GM12878 (cell line): ENCODE measurements at regions not wholly inside any gene's neighbourhood (a gene's known extent, or its start where the extent isn't known, plus 50 kb on each side); places are given as distances from the start of the nearest gene placed in this dataset.

Experiments
- ATAC-seq: fragments of 200-7000 bp; cut with Tn5 transposase; 3 replicates; pipeline ENCODE4 v1.9.1; 2020; ENCODE audit warnings: mild to moderate bottlenecking, moderate library complexity
- BruUV-seq: library from RNA; stranded (reverse); fragments of 400-500 nt; replicated peaks from 2 replicates; lab custom pipeline; 2021; lab: Mats Ljungman, UMichigan
- CTCF ChIA-PET: fragments of 300-600 bp; sonication (Branson Sonifier 250); formaldehyde crosslinking; extraction: SDS; loops from one replicate; lab custom pipeline; 2021; ENCODE audit warnings: inconsistent platforms; lab: Yijun Ruan, JAX
- POLR2A ChIA-PET: fragments of 350-600 bp; formaldehyde crosslinking; extraction: SDS; loops from one replicate; lab custom pipeline; 2021; ENCODE audit warnings: inconsistent platforms; lab: Charles Lee
- RAD21 ChIA-PET: fragments of 300-600 bp; sonication (Branson Sonifier 250); formaldehyde crosslinking; loops from one replicate; lab custom pipeline; 2023; ENCODE audit warnings: antibody characterized with exemption; ENCODE audit not compliant: unreplicated experiment; lab: Charles Lee
- SMC1A ChIA-PET: fragments of 300-600 bp; sonication (Branson Sonifier 250); formaldehyde crosslinking; loops from one replicate; lab custom pipeline; 2023; ENCODE audit not compliant: unreplicated experiment, uncharacterized antibody; lab: Charles Lee
- DNase-seq: peaks from one replicate; pipeline ENCODE4 v3.0.0-alpha.2; 2011; ENCODE audit warnings: low read depth, low spot score
- FAIRE-seq: peaks from 3 replicates; lab custom pipeline; 2011; peaks lifted over from hg19 to GRCh38; lab: Jason Lieb, UNC
- H2AFZ ChIP-seq: 2 replicates; pipeline ENCODE4 v1.6.0; 2011; ENCODE audit warnings: low read depth, low read length, control low read depth; ENCODE audit not compliant: control insufficient read depth
- H3K27ac ChIP-seq: 2 replicates; pipeline ENCODE4 v1.5.1; 2011; ENCODE audit warnings: control low read depth; ENCODE audit not compliant: control insufficient read depth, insufficient read depth
- H3K27me3 ChIP-seq, 2 experiments: replicated peaks in 1 of 2; 2 replicates each; pipeline versions ENCODE4 v1.6.0 to v1.6.1; 2011; ENCODE audit warnings: low read length in 1 of 2; ENCODE audit not compliant: control insufficient read depth in 2 of 2, insufficient read depth in 2 of 2
- H3K36me3 ChIP-seq, 2 experiments: 2 replicates each; pipeline ENCODE4 v1.5.1; 2011; ENCODE audit warnings: low read length in 1 of 2; ENCODE audit not compliant: control insufficient read depth in 2 of 2, insufficient read depth in 2 of 2
- H3K4me1 ChIP-seq: 2 replicates; pipeline ENCODE4 v1.6.1; 2011; ENCODE audit warnings: mild to moderate bottlenecking, low read length, moderate library complexity, mixed read lengths; ENCODE audit not compliant: control insufficient read depth, insufficient read depth
- H3K4me2 ChIP-seq: 2 replicates; pipeline ENCODE4 v1.6.0; 2011; ENCODE audit warnings: control low read depth; ENCODE audit not compliant: control insufficient read depth, insufficient read depth
- H3K4me3 ChIP-seq: fragments of 200-600 bp; sonication (generic); 2 replicates; pipeline ENCODE4 v1.5.1; 2016
- H3K79me2 ChIP-seq: 2 replicates; pipeline ENCODE4 v1.6.0; 2011; ENCODE audit warnings: low read length; ENCODE audit not compliant: control insufficient read depth, insufficient read depth
- H3K9ac ChIP-seq: 2 replicates; pipeline ENCODE4 v1.8.0; 2011; ENCODE audit warnings: low read length, control low read depth, mixed read lengths; ENCODE audit not compliant: control insufficient read depth, insufficient read depth
- H3K9me3 ChIP-seq: replicated peaks from 3 replicates; pipeline ENCODE4 v1.5.1; 2011; ENCODE audit warnings: mild to moderate bottlenecking, low read length; ENCODE audit not compliant: control insufficient read depth, insufficient read depth
- H4K20me1 ChIP-seq: 2 replicates; pipeline ENCODE4 v1.6.0; 2011; ENCODE audit not compliant: control insufficient read depth, insufficient read depth
- CREB1 ChIP-seq: IDR thresholded peaks from 2 replicates; pipeline ENCODE4 v1.6.1; 2012; ENCODE audit warnings: low read depth, mild to moderate bottlenecking, inconsistent platforms
- EGR1 ChIP-seq, 2 experiments: IDR thresholded peaks; 1 replicate in 1 of 2; 2 replicates in 1 of 2; pipeline ENCODE4 v1.6.1; 2011 to 2012; ENCODE audit warnings: low read depth in 2 of 2, low read length in 2 of 2, borderline replicate concordance in 1 of 2, mild to moderate bottlenecking in 1 of 2, moderate library complexity in 1 of 2
- IRF5 ChIP-seq: fragments of 450-650 bp; IDR thresholded peaks from 2 replicates; pipeline ENCODE4 v1.6.1; 2017; ENCODE audit warnings: borderline replicate concordance
- KLF5 ChIP-seq: fragments of 450-650 bp; IDR thresholded peaks from 2 replicates; pipeline ENCODE4 v1.6.1; 2014; ENCODE audit warnings: mild to moderate bottlenecking; ENCODE audit not compliant: partially characterized antibody
- MTA2 ChIP-seq: fragments of 450-650 bp; IDR thresholded peaks from 2 replicates; pipeline ENCODE4 v1.6.1; 2016; ENCODE audit warnings: low read depth, mild to moderate bottlenecking, moderate library complexity
- RBBP5 ChIP-seq: fragments of 200-600 bp; sonication (generic); conservative IDR thresholded peaks from 2 replicates; pipeline ENCODE4 v1.6.1; 2016
- RELA ChIP-seq: fragments of 450-650 bp; IDR thresholded peaks from 2 replicates; pipeline ENCODE4 v1.8.0; 2014; ENCODE audit warnings: borderline replicate concordance; ENCODE audit not compliant: partially characterized antibody
- RFX5 ChIP-seq: IDR thresholded peaks from 2 replicates; pipeline ENCODE4 v1.6.1; 2011; ENCODE audit warnings: low read depth, low read length, improper control_type of control experiment
- STAT3 ChIP-seq: IDR thresholded peaks from 2 replicates; pipeline ENCODE4 v1.6.1; 2011; ENCODE audit warnings: low read depth, low read length, improper control_type of control experiment
- TCF12 ChIP-seq: IDR thresholded peaks from 2 replicates; pipeline ENCODE4 v1.6.1; 2011; ENCODE audit warnings: low read depth, mild to moderate bottlenecking, low read length
- USF2 ChIP-seq: IDR thresholded peaks from 2 replicates; pipeline ENCODE4 v1.6.1; 2011; ENCODE audit warnings: low read depth, low read length, improper control_type of control experiment, borderline replicate concordance
- ZNF592 ChIP-seq: fragments of 450-650 bp; IDR thresholded peaks from 2 replicates; pipeline ENCODE4 v1.6.1; 2017; ENCODE audit warnings: mild to moderate bottlenecking, moderate library complexity
- WGBS: methylation state at CpG from one replicate; pipeline ENCODE4 v1.1.6; 2016; ENCODE audit warnings: low lambda C conversion rate; ENCODE audit not compliant: insufficient replicate concordance, insufficient coverage; ENCODE audit errors: missing lambda C conversion rate; 5-methylcytosine and 5-hydroxymethylcytosine counted together
- in situ Hi-C: fragments of 300-500 bp; cut with MboI; formaldehyde crosslinking; loops from 9 replicates; pipeline ENCODE4 v1.14.3; 2018; ENCODE audit warnings: mixed read lengths
- intact Hi-C: fragments of 100-400 bp; cut with micrococcal nuclease; formaldehyde crosslinking; loops from one replicate; pipeline ENCODE4 v1.14.2; 2022; ENCODE audit not compliant: unreplicated experiment
- TF ChIP-seq, protein P1 (sequence below): fragments of 450-650 bp; IDR thresholded peaks from 2 replicates; pipeline ENCODE4 v1.6.1; 2017; ENCODE audit warnings: mild to moderate bottlenecking, low read depth, inconsistent platforms; ENCODE audit not compliant: poor library complexity, severe bottlenecking
- TF ChIP-seq, protein P2 (sequence below): fragments of 150-350 bp; IDR thresholded peaks from 2 replicates; pipeline ENCODE4 v1.6.1; 2014; ENCODE audit warnings: mild to moderate bottlenecking, low read depth, low read length

DNA sequence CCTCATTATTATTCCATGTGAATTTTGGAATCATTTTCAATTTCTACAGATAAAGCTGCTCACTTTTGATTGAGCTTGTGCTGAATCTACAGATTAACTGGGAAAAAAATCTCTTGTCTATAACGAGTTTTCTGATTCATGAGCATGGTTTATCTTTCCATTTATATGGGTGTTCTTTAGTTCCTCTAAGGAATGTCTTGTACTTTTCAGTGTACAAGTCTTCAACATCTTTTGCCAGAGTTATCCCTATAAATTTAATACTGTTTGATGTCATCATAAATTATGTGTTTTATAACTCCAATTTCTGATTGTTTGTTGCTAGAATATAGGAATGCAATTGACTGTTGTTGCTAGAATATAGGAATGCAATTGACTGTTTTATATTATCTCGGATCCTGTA is 533.8 kb downstream of the OLFM4 start:
- no peaks in the 10 kb centered on the region for H3K27me3 ChIP-seq
- no peaks in the 10 kb centered on the region for H4K20me1 ChIP-seq
- TF ChIP-seq, protein P1, sequence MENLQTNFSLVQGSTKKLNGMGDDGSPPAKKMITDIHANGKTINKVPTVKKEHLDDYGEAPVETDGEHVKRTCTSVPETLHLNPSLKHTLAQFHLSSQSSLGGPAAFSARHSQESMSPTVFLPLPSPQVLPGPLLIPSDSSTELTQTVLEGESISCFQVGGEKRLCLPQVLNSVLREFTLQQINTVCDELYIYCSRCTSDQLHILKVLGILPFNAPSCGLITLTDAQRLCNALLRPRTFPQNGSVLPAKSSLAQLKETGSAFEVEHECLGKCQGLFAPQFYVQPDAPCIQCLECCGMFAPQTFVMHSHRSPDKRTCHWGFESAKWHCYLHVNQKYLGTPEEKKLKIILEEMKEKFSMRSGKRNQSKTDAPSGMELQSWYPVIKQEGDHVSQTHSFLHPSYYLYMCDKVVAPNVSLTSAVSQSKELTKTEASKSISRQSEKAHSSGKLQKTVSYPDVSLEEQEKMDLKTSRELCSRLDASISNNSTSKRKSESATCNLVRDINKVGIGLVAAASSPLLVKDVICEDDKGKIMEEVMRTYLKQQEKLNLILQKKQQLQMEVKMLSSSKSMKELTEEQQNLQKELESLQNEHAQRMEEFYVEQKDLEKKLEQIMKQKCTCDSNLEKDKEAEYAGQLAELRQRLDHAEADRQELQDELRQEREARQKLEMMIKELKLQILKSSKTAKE, result no peak
- TF ChIP-seq ZNF592, result no peak
- no peak for TF ChIP-seq IRF5
- no peak for TF ChIP-seq USF2
- no peak for TF ChIP-seq STAT3
- TF ChIP-seq RELA, result no peak
- no peak for TF ChIP-seq CREB1
- no peak for TF ChIP-seq EGR1 (IDR thresholded peaks at IDR 0.05; ENCODE audit: borderline replicate concordance in 1 of 2, low read depth in 2 of 2, low read length in 2 of 2)
- no peak for TF ChIP-seq RBBP5
- TF ChIP-seq TCF12, result no peak
- no peak for TF ChIP-seq MTA2
- TF ChIP-seq, protein P2, sequence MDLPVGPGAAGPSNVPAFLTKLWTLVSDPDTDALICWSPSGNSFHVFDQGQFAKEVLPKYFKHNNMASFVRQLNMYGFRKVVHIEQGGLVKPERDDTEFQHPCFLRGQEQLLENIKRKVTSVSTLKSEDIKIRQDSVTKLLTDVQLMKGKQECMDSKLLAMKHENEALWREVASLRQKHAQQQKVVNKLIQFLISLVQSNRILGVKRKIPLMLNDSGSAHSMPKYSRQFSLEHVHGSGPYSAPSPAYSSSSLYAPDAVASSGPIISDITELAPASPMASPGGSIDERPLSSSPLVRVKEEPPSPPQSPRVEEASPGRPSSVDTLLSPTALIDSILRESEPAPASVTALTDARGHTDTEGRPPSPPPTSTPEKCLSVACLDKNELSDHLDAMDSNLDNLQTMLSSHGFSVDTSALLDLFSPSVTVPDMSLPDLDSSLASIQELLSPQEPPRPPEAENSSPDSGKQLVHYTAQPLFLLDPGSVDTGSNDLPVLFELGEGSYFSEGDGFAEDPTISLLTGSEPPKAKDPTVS, result no peak
- TF ChIP-seq KLF5, result no peak
- TF ChIP-seq RFX5, result no peak
- TF ChIP-seq, all 136 proteins: peak for 0
- Histone ChIP-seq H3K27ac (no peak overlapping the region), H3K9me3 (no peaks in the 10 kb centered on the region), H2AFZ (no peak overlapping the region), H3K9ac (no peak overlapping the region), H3K4me1 (no peaks in the 10 kb centered on the region), H3K4me3 (no peak overlapping the region), H3K79me2 (no peaks in the 10 kb centered on the region), H3K36me3 (no peaks in the 10 kb centered on the region), H3K4me2 (no peak overlapping the region)
- intact Hi-C loops (no loop called here), in situ Hi-C loops (no loop called here)
- 26% methylated on average over 2 of the region's 2 CpGs for WGBS
- no peak for FAIRE-seq
- ChIA-PET SMC1A (no interaction called here), POLR2A (no interaction called here), CTCF (no interaction called here), RAD21 (no interaction called here)
- no peak for ATAC-seq
- BruUV-seq, result no TSS peak
- no peak for DNase-seq
